ENCODE measurements at regions not wholly inside any gene's neighbourhood (a gene's known extent, or its start where the extent isn't known, plus 50 kb on each side); places are given as distances from the start of the nearest gene placed in this dataset.

DNA sequence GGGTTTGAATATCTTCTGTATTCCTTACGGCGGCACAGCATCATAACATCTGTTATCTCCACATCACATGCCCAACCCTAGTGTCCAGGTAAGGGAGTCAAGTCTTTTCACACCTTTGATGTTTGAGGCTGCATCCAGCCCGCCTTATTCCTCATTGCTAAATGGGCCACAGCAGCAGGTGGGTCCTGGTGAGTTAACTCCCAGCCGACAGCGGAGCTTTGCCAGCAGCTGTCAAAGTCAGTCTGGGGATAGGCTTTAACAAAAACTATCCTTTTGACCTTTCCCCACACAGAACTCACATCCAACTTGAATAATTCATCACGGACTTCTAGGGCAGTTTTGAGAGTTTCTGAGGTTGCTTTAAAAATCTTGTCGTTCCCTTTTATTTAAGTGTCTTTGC lies 235.1 kb downstream of the DLEU7 start:
- CTCF ChIA-PET, result interaction anchor here (0.6 to 2.5 kb wide), 2 partner anchors 17 to 122 kb away, joined by 3 to 7 read pairs; no protein-coding TSS in a partner anchor
- peaks cover 15% of the 10 kb centered on the region for H3K27me3 ChIP-seq (ENCODE audit: control insufficient read depth, insufficient read depth, low read length)
- H3K36me3 ChIP-seq (ENCODE audit: control insufficient read depth, insufficient read depth, low read length), result no peaks in the 10 kb centered on the region
- TF ChIP-seq, protein P1, sequence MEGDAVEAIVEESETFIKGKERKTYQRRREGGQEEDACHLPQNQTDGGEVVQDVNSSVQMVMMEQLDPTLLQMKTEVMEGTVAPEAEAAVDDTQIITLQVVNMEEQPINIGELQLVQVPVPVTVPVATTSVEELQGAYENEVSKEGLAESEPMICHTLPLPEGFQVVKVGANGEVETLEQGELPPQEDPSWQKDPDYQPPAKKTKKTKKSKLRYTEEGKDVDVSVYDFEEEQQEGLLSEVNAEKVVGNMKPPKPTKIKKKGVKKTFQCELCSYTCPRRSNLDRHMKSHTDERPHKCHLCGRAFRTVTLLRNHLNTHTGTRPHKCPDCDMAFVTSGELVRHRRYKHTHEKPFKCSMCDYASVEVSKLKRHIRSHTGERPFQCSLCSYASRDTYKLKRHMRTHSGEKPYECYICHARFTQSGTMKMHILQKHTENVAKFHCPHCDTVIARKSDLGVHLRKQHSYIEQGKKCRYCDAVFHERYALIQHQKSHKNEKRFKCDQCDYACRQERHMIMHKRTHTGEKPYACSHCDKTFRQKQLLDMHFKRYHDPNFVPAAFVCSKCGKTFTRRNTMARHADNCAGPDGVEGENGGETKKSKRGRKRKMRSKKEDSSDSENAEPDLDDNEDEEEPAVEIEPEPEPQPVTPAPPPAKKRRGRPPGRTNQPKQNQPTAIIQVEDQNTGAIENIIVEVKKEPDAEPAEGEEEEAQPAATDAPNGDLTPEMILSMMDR (IDR thresholded peaks at IDR 0.05; ENCODE audit: insufficient read depth, low read depth, low read length), result no peak
- DNase-seq (ENCODE audit: low read depth), result no peak
- H3K4me3 ChIP-seq (ENCODE audit: low read depth, low read length), result no peak overlapping the region
- POLR2A ChIA-PET, result no interaction called here

DNA sequence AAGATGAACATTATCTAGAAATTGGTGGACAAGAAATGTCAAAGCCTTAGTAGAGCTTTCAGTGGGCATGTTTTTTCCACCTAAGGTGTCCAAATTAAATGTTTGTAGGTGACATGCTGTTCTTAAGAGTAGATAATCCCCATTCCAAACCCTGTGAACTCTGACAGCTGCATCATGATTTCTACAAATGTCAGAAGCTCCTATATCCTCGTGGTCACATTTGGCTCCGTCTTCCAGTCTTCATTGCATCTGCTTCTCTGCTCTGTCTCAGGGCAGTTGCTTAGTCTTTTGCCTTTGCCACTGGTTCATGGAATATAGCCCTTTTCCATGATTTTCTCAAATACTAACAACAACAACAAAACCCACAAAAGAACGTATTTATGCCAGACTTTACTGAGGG lies 234.5 kb downstream of the DLEU7 start:
- ChIA-PET CTCF (interaction anchor here (0.6 to 2.5 kb wide), 3 partner anchors 8 to 121 kb away, joined by 3 to 7 read pairs (median 4); no protein-coding TSS in a partner anchor), POLR2A (no interaction called here)
- TF ChIP-seq, protein P1 (IDR thresholded peaks at IDR 0.05; ENCODE audit: insufficient read depth, low read depth, low read length), result no peak
- Histone ChIP-seq H3K27me3 (ENCODE audit: control insufficient read depth, insufficient read depth, low read length) (peaks cover 18% of the 10 kb centered on the region), H3K4me3 (ENCODE audit: low read depth, low read length) (no peak overlapping the region), H3K36me3 (ENCODE audit: control insufficient read depth, insufficient read depth, low read length) (no peaks in the 10 kb centered on the region)
- no peak for DNase-seq (ENCODE audit: low read depth)

DNA sequence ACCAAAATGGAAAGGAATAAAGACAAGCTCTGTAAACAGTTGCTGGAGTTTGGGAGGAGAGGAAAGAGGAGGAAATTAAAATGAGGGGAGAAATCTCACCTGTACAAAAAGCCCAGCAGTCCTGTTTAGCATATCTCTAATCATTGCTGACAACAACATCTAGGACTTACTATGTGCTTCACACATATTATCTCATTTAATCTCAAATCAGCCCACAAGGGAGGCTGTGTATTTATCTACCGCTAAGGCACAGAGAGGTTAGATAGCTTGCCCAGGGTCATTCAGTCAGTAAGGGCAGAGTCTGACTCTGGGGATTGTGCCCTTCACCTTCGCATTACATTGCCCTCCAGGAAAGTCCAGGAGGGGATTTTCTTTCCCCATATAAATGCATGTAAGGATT lies 233.3 kb downstream of the DLEU7 start:
- ChIA-PET POLR2A (no interaction called here), CTCF (no interaction called here)
- no peak for DNase-seq (ENCODE audit: low read depth)
- TF ChIP-seq, protein P1 (IDR thresholded peaks at IDR 0.05; ENCODE audit: insufficient read depth, low read depth, low read length), result no peak
- Histone ChIP-seq H3K4me3 (ENCODE audit: low read depth, low read length) (no peak overlapping the region), H3K27me3 (ENCODE audit: control insufficient read depth, insufficient read depth, low read length) (peaks cover 18% of the 10 kb centered on the region), H3K36me3 (ENCODE audit: control insufficient read depth, insufficient read depth, low read length) (no peaks in the 10 kb centered on the region)

DNA sequence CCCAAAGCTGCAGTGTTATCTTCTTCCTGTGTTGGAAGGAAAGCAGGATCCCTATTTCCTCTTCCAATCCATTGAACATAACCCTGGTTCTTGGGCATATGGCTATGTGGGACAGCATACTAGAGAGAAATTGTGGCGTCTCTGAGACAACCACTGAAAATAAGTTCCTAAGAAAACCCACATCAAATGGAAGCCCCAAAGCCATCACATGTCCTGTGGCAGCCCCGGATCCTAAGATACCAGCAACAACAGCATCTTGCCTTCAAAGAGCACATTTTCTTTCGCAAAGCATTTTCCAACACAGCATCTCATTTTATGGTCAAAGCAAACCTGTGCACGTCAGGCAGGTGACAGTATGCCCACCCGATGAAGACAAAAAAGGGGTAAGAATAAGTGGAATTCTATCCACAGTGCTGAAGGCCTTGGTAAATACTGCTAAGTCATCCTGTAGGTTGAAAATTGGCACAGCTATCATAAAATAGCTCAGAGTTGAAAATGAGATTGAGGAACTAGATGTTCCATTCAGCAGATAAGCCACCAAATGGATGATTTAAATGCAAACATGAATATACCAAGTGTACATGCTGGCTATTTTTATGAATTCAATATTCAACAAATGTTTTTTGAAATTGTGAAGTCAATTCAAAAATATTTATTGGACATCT lies 232.2 kb downstream of the DLEU7 start:
- Histone ChIP-seq H3K27me3 (ENCODE audit: control insufficient read depth, insufficient read depth, low read length) (peaks cover 16% of the 10 kb centered on the region), H3K36me3 (ENCODE audit: control insufficient read depth, insufficient read depth, low read length) (no peaks in the 10 kb centered on the region), H3K4me3 (ENCODE audit: low read depth, low read length) (no peak overlapping the region)
- ChIA-PET POLR2A (no interaction called here), CTCF (no interaction called here)
- TF ChIP-seq, protein P1 (IDR thresholded peaks at IDR 0.05; ENCODE audit: insufficient read depth, low read depth, low read length), result no peak
- no peak for DNase-seq (ENCODE audit: low read depth)

DNA sequence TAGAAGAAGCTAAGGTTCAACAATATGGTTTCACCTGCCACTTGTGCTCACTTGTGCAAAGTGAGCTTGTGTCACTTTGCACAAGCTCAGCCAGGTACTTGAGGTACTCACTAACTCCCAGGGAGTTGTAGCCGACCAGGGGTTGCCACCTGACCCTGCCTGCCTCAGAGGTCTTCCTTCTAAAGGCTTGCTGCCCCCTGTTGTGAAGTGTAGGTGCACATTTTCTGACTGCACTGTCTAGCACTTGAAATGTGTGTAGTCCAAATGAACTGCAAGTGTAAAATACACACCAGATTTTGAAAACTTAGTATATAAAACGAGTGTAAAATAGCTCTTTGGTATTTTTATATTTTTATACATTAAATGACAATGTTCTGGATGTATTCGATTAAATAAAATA lies 230.8 kb downstream of the DLEU7 start:
- H3K4me3 ChIP-seq (ENCODE audit: low read depth, low read length), result no peak overlapping the region
- ChIA-PET POLR2A (no interaction called here), CTCF (interaction anchor here (0.7 kb wide), 1 partner anchor 186 kb away, joined by 3 read pairs; no protein-coding TSS in a partner anchor)
- no peak for DNase-seq (ENCODE audit: low read depth)
- TF ChIP-seq, protein P1 (IDR thresholded peaks at IDR 0.05; ENCODE audit: insufficient read depth, low read depth, low read length), result no peak
- H3K36me3 ChIP-seq (ENCODE audit: control insufficient read depth, insufficient read depth, low read length), result no peaks in the 10 kb centered on the region
- peaks cover 16% of the 10 kb centered on the region for H3K27me3 ChIP-seq (ENCODE audit: control insufficient read depth, insufficient read depth, low read length)

Data from BJ (cell line).